A673 (cell line): ENCODE measurements at regions not wholly inside any gene's neighbourhood (a gene's known extent, or its start where the extent isn't known, plus 50 kb on each side); places are given as distances from the start of the nearest gene placed in this dataset.

Experiments used
- CTCF ChIP-seq: fragments of 300-800, 200-600 bp; sonication (generic); conservative IDR thresholded peaks from 2 replicates; pipeline ENCODE4 v1.5.1; 2017; ENCODE audit warnings: low read depth, mild to moderate bottlenecking, antibody characterized with exemption, low read length, moderate library complexity, mixed read lengths
- EZH2 ChIP-seq: fragments of 200-600 bp; sonication (generic); IDR thresholded peaks from 2 replicates; pipeline ENCODE4 v1.6.1; 2017; ENCODE audit warnings: borderline replicate concordance, low read depth, mild to moderate bottlenecking, mixed read lengths, antibody characterized with exemption, low read length; ENCODE audit not compliant: poor library complexity, severe bottlenecking

- no peak for TF ChIP-seq CTCF
- no peak for TF ChIP-seq EZH2
Measured at GRCh38 chrX:145613894-145614293, 203.7 kb upstream of the SLITRK2 start.
